ENCODE measurements at regions not wholly inside any gene's neighbourhood (a gene's known extent, or its start where the extent isn't known, plus 50 kb on each side); places are given as distances from the start of the nearest gene placed in this dataset.

GRCh38 chr10:79003183-79004100 is 65.3 kb upstream of the ZMIZ1 start:
- TF ChIP-seq CTCF (IDR thresholded peaks at IDR 0.05; ENCODE audit: insufficient read depth, low read depth, low read length) = no peak
- DNase-seq (ENCODE audit: low read depth) = no peak
- no peak overlapping the region for H3K4me3 ChIP-seq (ENCODE audit: low read depth, low read length)

GRCh38 chr10:79004311-79004710 is 64.5 kb upstream of the ZMIZ1 start:
- no peak overlapping the region for H3K4me3 ChIP-seq (ENCODE audit: low read depth, low read length)
- DNase-seq (ENCODE audit: low read depth) = no peak
- no peak for TF ChIP-seq CTCF (IDR thresholded peaks at IDR 0.05; ENCODE audit: insufficient read depth, low read depth, low read length)

GRCh38 chr10:79005126-79005810 is 63.5 kb upstream of the ZMIZ1 start:
- no peak overlapping the region for H3K4me3 ChIP-seq (ENCODE audit: low read depth, low read length)
- DNase-seq (ENCODE audit: low read depth) = no peak
- TF ChIP-seq CTCF (IDR thresholded peaks at IDR 0.05; ENCODE audit: insufficient read depth, low read depth, low read length) = no peak

- no peak for TF ChIP-seq CTCF (IDR thresholded peaks at IDR 0.05; ENCODE audit: insufficient read depth, low read depth, low read length)
- DNase-seq (ENCODE audit: low read depth) = no peak
- no peak overlapping the region for H3K4me3 ChIP-seq (ENCODE audit: low read depth, low read length)
These were observed 61.7 kb upstream of the ZMIZ1 start for GRCh38 chr10:79007018-79007417.

- TF ChIP-seq CTCF (IDR thresholded peaks at IDR 0.05; ENCODE audit: insufficient read depth, low read depth, low read length) = no peak
- peak; percentile 64 for DNase-seq (ENCODE audit: low read depth)
- H3K4me3 ChIP-seq (ENCODE audit: low read depth, low read length) = no peak overlapping the region
These were observed 61.1 kb upstream of the ZMIZ1 start for GRCh38 chr10:79007421-79008319.

GRCh38 chr10:79009145-79009544 is 59.6 kb upstream of the ZMIZ1 start:
- no peak overlapping the region for H3K4me3 ChIP-seq (ENCODE audit: low read depth, low read length)
- no peak for TF ChIP-seq CTCF (IDR thresholded peaks at IDR 0.05; ENCODE audit: insufficient read depth, low read depth, low read length)
- no peak for DNase-seq (ENCODE audit: low read depth)

Data from fibroblast of villous mesenchyme (primary cell).